Activated CD8-positive, alpha-beta T cell treated with anti-CD3 and anti-CD28 coated beads for 36 hours (primary cell): ENCODE measurements at regions not wholly inside any gene's neighbourhood (a gene's known extent, or its start where the extent isn't known, plus 50 kb on each side); places are given as distances from the start of the nearest gene placed in this dataset.

ENCODE experiments used
- ATAC-seq: fragments of 200-7000 bp; cut with Tn5 transposase; one replicate; pipeline ENCODE4 v1.10.0; 2021; ENCODE audit warnings: mild to moderate bottlenecking, moderate library complexity
- CTCF ChIA-PET: fragments of 350-600 bp; sonication (Branson Sonifier 250); formaldehyde crosslinking; loops from one replicate; lab custom pipeline; 2021; ENCODE audit warnings: antibody characterized with exemption; lab: Charles Lee
- POLR2A ChIA-PET: fragments of 350-600 bp; sonication (Branson Sonifier 250); formaldehyde crosslinking; loops from one replicate; lab custom pipeline; 2021; ENCODE audit warnings: antibody characterized with exemption; lab: Charles Lee
- DNase-seq: peaks from one replicate; pipeline ENCODE4 v3.0.0-alpha.2; 2020
- H3K27ac Mint-ChIP-seq: one replicate; pipeline ENCODE4 v1.8.0; 2021; ENCODE audit warnings: mild to moderate bottlenecking, mixed read lengths
- H3K27me3 Mint-ChIP-seq: one replicate; pipeline ENCODE4 v1.8.0; 2021; ENCODE audit warnings: mixed read lengths
- H3K36me3 Mint-ChIP-seq: one replicate; pipeline ENCODE4 v1.8.0; 2021; ENCODE audit warnings: low read depth, mixed read lengths
- H3K4me1 Mint-ChIP-seq: one replicate; pipeline ENCODE4 v1.8.0; 2021; ENCODE audit warnings: low read depth, mixed read lengths
- H3K4me3 Mint-ChIP-seq: one replicate; pipeline ENCODE4 v1.8.0; 2021; ENCODE audit warnings: mild to moderate bottlenecking, moderate library complexity, mixed read lengths
- H3K9me3 Mint-ChIP-seq: one replicate; pipeline ENCODE4 v1.8.0; 2021; ENCODE audit warnings: mixed read lengths
- intact Hi-C: fragments of 100-400 bp; cut with micrococcal nuclease; formaldehyde crosslinking; loops from one replicate; pipeline ENCODE4 v1.10.0; 2022
- TF ChIP-seq, protein P1 (sequence below): fragments of 200-600 bp; IDR thresholded peaks from one replicate; pipeline ENCODE4 v1.8.0; 2022; ENCODE audit warnings: antibody characterized with exemption, mild to moderate bottlenecking

DNA sequence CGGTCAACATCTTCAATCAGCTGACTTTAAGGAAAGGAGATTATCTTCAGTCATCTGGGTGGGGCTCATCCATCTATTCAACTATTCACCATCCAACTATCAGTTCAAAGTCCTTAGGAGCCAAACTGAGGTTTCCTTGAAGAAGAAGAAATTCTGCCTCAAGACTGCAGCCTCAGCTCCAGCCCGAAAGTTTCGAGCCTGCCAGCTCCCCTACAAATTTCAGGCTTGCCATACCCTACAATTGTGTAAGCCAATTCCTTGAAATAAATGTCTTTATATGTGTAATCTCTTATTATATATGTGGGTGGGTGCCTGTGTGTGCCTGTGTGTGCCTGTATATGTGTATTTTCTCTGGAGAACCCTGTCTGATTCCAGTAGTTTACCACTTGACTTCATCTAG lies 447.8 kb downstream of the INHBA start:
- TF ChIP-seq, protein P1, sequence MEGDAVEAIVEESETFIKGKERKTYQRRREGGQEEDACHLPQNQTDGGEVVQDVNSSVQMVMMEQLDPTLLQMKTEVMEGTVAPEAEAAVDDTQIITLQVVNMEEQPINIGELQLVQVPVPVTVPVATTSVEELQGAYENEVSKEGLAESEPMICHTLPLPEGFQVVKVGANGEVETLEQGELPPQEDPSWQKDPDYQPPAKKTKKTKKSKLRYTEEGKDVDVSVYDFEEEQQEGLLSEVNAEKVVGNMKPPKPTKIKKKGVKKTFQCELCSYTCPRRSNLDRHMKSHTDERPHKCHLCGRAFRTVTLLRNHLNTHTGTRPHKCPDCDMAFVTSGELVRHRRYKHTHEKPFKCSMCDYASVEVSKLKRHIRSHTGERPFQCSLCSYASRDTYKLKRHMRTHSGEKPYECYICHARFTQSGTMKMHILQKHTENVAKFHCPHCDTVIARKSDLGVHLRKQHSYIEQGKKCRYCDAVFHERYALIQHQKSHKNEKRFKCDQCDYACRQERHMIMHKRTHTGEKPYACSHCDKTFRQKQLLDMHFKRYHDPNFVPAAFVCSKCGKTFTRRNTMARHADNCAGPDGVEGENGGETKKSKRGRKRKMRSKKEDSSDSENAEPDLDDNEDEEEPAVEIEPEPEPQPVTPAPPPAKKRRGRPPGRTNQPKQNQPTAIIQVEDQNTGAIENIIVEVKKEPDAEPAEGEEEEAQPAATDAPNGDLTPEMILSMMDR = no peak
- H3K9me3 Mint-ChIP-seq = peaks cover 3% of the 10 kb centered on the region
- CTCF ChIA-PET = no interaction called here

DNA sequence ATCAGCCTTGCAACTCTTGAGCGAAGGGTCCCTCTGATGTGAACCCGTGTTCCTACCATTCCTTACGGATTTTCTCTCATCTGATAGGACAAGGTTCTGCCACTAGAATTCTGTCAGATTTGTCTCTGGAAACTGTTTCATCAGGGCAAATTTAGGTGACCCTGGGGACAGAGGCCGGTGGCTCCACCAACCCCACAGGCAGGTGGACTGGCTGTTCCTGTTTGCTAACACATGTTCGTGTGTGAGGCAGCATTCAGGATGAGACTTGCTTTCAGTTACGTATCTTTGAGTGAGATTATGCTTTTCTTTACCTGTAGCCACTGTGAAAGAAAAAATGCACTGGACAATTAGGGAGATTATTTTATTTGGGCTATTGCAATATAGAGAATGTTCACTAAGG lies 449.9 kb downstream of the INHBA start:
- no peak for DNase-seq
- no peaks in the 10 kb centered on the region for H3K4me1 Mint-ChIP-seq
- H3K27me3 Mint-ChIP-seq = no peaks in the 10 kb centered on the region
- H3K4me3 Mint-ChIP-seq = no peak overlapping the region
- H3K9me3 Mint-ChIP-seq = no peaks in the 10 kb centered on the region
- no peak overlapping the region for H3K27ac Mint-ChIP-seq
- ChIA-PET CTCF (no interaction called here), POLR2A (no interaction called here)
- intact Hi-C loops = no loop called here
- ATAC-seq = no peak
- H3K36me3 Mint-ChIP-seq = no peaks in the 10 kb centered on the region
- TF ChIP-seq, protein P1 = no peak

More for the DNA sequence above, 447.8 kb downstream of the INHBA start:
- Mint-ChIP-seq H3K4me3 (no peak overlapping the region), H3K27ac (no peak overlapping the region), H3K4me1 (no peaks in the 10 kb centered on the region), H3K36me3 (no peaks in the 10 kb centered on the region), H3K27me3 (no peaks in the 10 kb centered on the region)
- no peak for DNase-seq
- ATAC-seq = no peak
- intact Hi-C loops = no loop called here
- POLR2A ChIA-PET = no interaction called here

DNA sequence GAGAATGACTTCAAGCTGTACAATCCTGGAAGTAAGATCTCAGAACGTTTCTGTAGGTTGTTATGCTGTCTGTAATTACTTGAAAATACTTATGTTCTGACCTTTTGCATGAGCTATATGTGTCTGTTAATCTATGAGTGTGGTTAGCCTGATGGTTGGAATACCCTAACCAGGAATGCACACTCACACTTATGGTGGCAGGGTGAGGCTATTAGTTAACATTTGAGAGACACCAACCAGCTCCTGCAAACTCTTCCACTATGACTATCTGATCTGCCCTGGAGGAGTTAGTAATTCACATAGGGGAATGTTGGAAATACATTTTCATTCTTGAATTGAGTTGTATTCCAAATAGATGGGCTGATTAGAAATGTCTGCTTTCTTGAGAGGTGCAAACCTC lies 450.3 kb downstream of the INHBA start:
- no peak overlapping the region for H3K27ac Mint-ChIP-seq
- intact Hi-C loops = no loop called here
- no peaks in the 10 kb centered on the region for H3K4me1 Mint-ChIP-seq
- no peak for ATAC-seq
- no peaks in the 10 kb centered on the region for H3K27me3 Mint-ChIP-seq
- TF ChIP-seq, protein P1 = no peak
- DNase-seq = no peak
- no peaks in the 10 kb centered on the region for H3K36me3 Mint-ChIP-seq
- H3K9me3 Mint-ChIP-seq = no peaks in the 10 kb centered on the region
- CTCF ChIA-PET = no interaction called here
- POLR2A ChIA-PET = no interaction called here
- no peak overlapping the region for H3K4me3 Mint-ChIP-seq

GRCh38 chr7:41247143-41247865 lies 455.6 kb downstream of the INHBA start:
- Mint-ChIP-seq H3K27ac (no peak overlapping the region), H3K4me1 (no peaks in the 10 kb centered on the region), H3K9me3 (no peaks in the 10 kb centered on the region), H3K27me3 (no peaks in the 10 kb centered on the region), H3K4me3 (no peak overlapping the region), H3K36me3 (no peaks in the 10 kb centered on the region)
- intact Hi-C loops = no loop called here
- no peak for ATAC-seq
- POLR2A ChIA-PET = no interaction called here
- TF ChIP-seq, protein P1 = no peak
- no peak for DNase-seq
- CTCF ChIA-PET = interaction anchor here (0.8 kb wide), 1 partner anchor 17 kb away, joined by 3 read pairs; no protein-coding TSS in a partner anchor

- H3K36me3 Mint-ChIP-seq = no peaks in the 10 kb centered on the region
- no peak overlapping the region for H3K27ac Mint-ChIP-seq
- H3K27me3 Mint-ChIP-seq = no peaks in the 10 kb centered on the region
- intact Hi-C loops = no loop called here
- ChIA-PET CTCF (no interaction called here), POLR2A (no interaction called here)
- no peaks in the 10 kb centered on the region for H3K9me3 Mint-ChIP-seq
- DNase-seq = no peak
- ATAC-seq = no peak
- H3K4me3 Mint-ChIP-seq = no peak overlapping the region
- no peaks in the 10 kb centered on the region for H3K4me1 Mint-ChIP-seq
- TF ChIP-seq, protein P1 = no peak
These were observed 457.0 kb downstream of the INHBA start for GRCh38 chr7:41245916-41246315.
